AG10803 (cell line): ENCODE measurements at regions not wholly inside any gene's neighbourhood (a gene's known extent, or its start where the extent isn't known, plus 50 kb on each side); places are given as distances from the start of the nearest gene placed in this dataset.

ENCODE experiments used
- DNase-seq: peaks from one replicate; pipeline ENCODE4 v3.0.0; 2010; ENCODE audit warnings: low read depth
- H3K4me3 ChIP-seq: 2 replicates; pipeline ENCODE4 v1.5.1; 2011; ENCODE audit warnings: mild to moderate bottlenecking, low read length, control low read depth
- CTCF ChIP-seq: conservative IDR thresholded peaks from 2 replicates; pipeline ENCODE4 v1.5.1; 2011; ENCODE audit warnings: mild to moderate bottlenecking, low read length, control low read depth, inconsistent platforms

DNA sequence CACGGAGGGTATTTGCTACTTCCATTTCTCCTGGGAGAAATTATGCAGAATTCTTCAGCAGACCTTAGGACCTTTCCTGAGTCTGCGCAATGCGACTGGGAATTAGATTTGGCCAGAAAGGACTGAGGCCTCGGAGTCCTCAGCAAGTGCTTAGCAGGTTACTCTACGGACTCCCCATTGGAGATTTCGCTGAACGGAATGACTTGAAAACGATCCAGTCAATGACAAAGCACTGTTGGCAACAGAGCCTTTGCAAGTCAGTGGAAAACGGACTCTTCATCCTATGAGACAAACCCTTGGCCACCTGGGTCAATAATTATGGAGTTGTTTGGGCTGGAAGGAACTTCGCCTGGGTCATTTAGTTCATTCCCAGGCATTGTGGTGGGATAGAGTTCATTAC lies 107.4 kb downstream of the FAM204A start:
- no peak for DNase-seq
- no peak overlapping the region for H3K4me3 ChIP-seq
- TF ChIP-seq CTCF, result no peak

GRCh38 chr10:118220346-118220850 lies 121.7 kb downstream of the FAM204A start:
- DNase-seq, result peak; percentile 55
- TF ChIP-seq CTCF, result no peak
- H3K4me3 ChIP-seq, result no peak overlapping the region

DNA sequence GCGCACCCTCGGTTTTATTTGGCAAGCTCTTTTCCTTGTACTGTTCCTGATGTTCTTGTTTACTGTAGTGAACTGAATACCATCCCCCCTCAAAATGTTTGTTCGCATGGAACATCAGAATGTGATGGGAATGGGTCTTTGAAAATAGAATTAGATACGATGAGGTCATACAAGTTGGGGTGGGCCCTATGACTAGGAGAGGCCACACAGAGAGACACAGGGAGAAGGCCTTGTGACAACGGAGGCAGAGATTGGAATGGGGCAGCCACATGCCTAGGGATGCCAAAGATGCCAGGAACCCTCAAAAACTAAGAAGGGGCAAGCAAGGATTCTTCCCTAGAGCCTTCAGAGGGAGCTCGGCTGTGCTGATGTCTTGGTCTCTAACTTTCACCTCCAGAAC lies 123.6 kb downstream of the FAM204A start:
- TF ChIP-seq CTCF, result no peak
- DNase-seq, result peak; percentile 8
- H3K4me3 ChIP-seq, result no peak overlapping the region

DNA sequence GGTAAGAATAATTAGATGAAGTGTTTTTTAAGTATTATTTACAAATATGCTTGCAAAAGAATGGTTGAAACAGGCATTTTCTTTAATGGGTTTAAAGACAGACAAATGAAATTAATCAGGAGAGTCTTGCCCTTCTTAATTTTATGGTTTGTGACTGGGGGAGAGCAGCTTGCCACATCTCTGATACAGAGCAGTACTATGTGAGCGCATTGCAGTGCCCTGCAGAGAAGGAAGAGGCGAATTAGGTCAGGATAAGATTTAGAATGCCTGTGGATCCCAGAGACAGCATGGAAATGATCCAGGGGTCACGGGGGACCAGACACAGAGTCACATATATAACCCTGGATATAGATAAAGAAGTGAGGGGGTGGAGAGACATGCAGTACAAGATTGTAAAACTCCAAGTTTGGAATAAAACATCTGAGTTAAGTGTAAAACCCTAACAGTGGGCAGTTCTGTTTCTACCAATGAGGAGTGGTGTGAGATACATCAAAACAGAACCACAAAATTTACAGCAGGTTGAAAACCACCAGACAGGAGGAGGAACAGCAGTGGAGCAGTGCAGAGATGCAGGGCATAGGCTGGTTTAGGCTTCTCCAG lies 125.5 kb downstream of the FAM204A start:
- no peak for TF ChIP-seq CTCF
- peak; percentile 65 for DNase-seq

GRCh38 chr10:118216020-118216419 lies 126.1 kb downstream of the FAM204A start:
- H3K4me3 ChIP-seq, result no peak overlapping the region
- TF ChIP-seq CTCF, result no peak
- DNase-seq, result peak; percentile 94

More for the DNA sequence above, 125.5 kb downstream of the FAM204A start:
- no peak overlapping the region for H3K4me3 ChIP-seq

DNA sequence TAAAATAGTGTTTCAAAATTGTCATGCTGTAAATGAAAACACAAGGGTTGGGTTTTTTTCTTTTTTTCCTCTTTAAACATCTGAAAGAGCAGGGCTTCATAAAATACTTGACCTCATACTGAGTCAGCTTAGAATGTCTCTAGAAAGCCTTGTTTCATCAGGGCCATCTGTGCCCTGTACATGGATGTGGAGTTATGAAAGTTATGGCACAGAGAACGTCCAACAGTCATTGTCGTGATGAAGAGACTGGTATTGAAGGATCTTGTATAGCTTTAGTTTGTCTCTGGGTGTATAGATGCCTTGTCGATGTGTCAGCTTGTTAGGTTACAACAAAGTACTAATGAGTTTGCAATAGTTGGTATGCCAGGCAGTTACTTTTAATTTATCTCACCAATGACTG lies 127.3 kb downstream of the FAM204A start:
- H3K4me3 ChIP-seq, result no peak overlapping the region
- peak; percentile 81 for DNase-seq
- TF ChIP-seq CTCF, result no peak

DNA sequence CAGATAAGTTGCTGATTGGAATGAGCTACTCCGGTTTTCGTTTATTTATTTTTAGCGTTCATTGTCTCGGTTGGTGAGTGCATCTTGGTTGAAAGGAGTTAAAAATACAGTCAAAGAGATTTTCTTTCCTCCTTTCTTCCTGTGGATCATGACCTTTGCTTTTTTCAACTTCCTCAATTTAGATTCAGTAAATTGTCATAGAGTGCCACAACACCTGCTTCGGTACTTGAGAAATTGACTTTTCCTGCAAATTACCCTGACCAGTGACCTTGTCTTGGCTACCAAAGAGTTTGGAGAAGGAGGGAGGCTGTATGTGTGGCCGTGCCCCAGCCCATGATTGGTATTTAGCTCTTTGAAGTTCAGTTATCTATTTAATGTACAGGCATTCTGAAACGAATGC lies 128.7 kb downstream of the FAM204A start:
- DNase-seq, result no peak
- no peak for TF ChIP-seq CTCF
- no peak overlapping the region for H3K4me3 ChIP-seq
